Activated CD4-positive, alpha-beta T cell treated with anti-CD3 and anti-CD28 coated beads, Interleukin-2, amount 10 ng/mL, durations not matched to agents 7 days and 5 days (primary cell): ENCODE measurements at regions not wholly inside any gene's neighbourhood (a gene's known extent, or its start where the extent isn't known, plus 50 kb on each side); places are given as distances from the start of the nearest gene placed in this dataset.
"Not testable (repeated sequence)": the region's sequence is repeated elsewhere in the genome, so short reads cannot be mapped to it uniquely, and the experiment has no call there.

Experiments
- CTCF ChIA-PET: fragments of 350-600 bp; sonication (Branson Sonifier 250); formaldehyde crosslinking; loops from one replicate; lab custom pipeline; 2021; ENCODE audit warnings: antibody characterized with exemption; lab: Charles Lee
- POLR2A ChIA-PET: fragments of 350-600 bp; sonication (Branson Sonifier 250); formaldehyde crosslinking; loops from one replicate; lab custom pipeline; 2021; ENCODE audit warnings: antibody characterized with exemption; lab: Charles Lee
- DNase-seq: peaks from one replicate; pipeline ENCODE4 v3.0.0-alpha.2; 2020
- H3K27ac Mint-ChIP-seq: one replicate; pipeline ENCODE4 v1.8.0; 2021; ENCODE audit warnings: mild to moderate bottlenecking, moderate library complexity, mixed read lengths
- H3K27me3 Mint-ChIP-seq: one replicate; pipeline ENCODE4 v1.8.0; 2021; ENCODE audit warnings: mixed read lengths
- H3K36me3 Mint-ChIP-seq: one replicate; pipeline ENCODE4 v1.8.0; 2021; ENCODE audit warnings: low read depth, mixed read lengths
- H3K4me1 Mint-ChIP-seq: one replicate; pipeline ENCODE4 v1.8.0; 2021; ENCODE audit warnings: mixed read lengths
- H3K4me3 Mint-ChIP-seq: one replicate; pipeline ENCODE4 v1.8.0; 2021; ENCODE audit warnings: mild to moderate bottlenecking, moderate library complexity, mixed read lengths
- H3K9me3 Mint-ChIP-seq: one replicate; pipeline ENCODE4 v1.8.0; 2021; ENCODE audit warnings: mixed read lengths

- ChIA-PET POLR2A (interaction anchor here (0.7 kb wide), 1 partner anchor 186 kb away, joined by 4 read pairs; no protein-coding TSS in a partner anchor), CTCF (no interaction called here)
- Mint-ChIP-seq H3K27me3 (peaks cover 22% of the 10 kb centered on the region), H3K4me1 (no peaks in the 10 kb centered on the region), H3K4me3 (no peak overlapping the region), H3K27ac (no peak overlapping the region), H3K9me3 (no peaks in the 10 kb centered on the region), H3K36me3 (no peaks in the 10 kb centered on the region)
- DNase-seq: no peak
These were observed 407.0 kb downstream of the MED13L start for GRCh38 chr12:115870510-115870909.

DNA sequence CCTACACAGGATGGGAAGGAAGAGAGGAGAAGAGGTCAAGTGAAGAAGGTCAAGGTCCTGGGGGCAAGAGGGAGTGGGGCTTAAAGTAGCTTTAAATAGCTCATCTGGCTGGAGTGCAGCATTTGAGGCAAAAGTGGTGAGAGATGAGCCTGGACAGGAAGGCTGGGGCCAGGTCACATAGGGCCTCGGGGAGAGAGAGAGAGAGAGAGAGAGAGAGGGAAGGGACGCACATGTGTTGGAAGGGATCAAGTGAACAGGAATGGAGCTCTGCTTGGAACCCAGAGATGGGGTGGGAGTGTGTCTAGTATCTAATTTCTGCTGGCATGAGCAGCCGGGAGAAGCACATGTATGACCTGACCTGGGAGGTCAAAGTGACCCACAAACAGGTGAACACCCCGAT lies 407.5 kb downstream of the MED13L start:
- Mint-ChIP-seq H3K27me3 (peaks cover 22% of the 10 kb centered on the region), H3K36me3 (no peaks in the 10 kb centered on the region), H3K4me3 (no peak overlapping the region), H3K9me3 (no peaks in the 10 kb centered on the region), H3K4me1 (no peaks in the 10 kb centered on the region), H3K27ac (no peak overlapping the region)
- ChIA-PET CTCF (no interaction called here), POLR2A (interaction anchor here (0.7 kb wide), 1 partner anchor 186 kb away, joined by 4 read pairs; no protein-coding TSS in a partner anchor)
- no peak for DNase-seq

DNA sequence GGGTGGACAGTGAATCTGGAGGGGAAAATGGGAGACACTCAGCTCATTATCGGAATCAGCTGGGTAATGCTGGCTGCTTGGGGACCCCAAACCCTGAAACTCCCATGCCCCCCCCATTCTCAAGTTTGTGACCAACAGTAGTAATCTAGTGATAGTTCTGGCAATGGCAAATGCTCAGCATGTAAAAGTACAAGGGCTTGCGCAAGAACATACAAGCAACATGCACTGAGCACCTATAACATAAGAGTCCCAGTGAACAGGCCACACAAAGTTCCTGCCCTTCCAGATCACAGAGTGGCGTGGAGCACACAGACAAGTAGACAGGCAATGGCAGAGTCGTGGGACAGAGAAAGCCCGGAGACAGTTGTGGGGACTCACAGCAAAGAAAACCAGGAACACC lies 407.9 kb downstream of the MED13L start:
- POLR2A ChIA-PET: no interaction called here
- CTCF ChIA-PET: no interaction called here
- no peak overlapping the region for H3K27ac Mint-ChIP-seq
- no peaks in the 10 kb centered on the region for H3K36me3 Mint-ChIP-seq
- H3K4me3 Mint-ChIP-seq: no peak overlapping the region
- no peaks in the 10 kb centered on the region for H3K9me3 Mint-ChIP-seq
- no peaks in the 10 kb centered on the region for H3K4me1 Mint-ChIP-seq
- peaks cover 19% of the 10 kb centered on the region for H3K27me3 Mint-ChIP-seq
- no peak for DNase-seq

DNA sequence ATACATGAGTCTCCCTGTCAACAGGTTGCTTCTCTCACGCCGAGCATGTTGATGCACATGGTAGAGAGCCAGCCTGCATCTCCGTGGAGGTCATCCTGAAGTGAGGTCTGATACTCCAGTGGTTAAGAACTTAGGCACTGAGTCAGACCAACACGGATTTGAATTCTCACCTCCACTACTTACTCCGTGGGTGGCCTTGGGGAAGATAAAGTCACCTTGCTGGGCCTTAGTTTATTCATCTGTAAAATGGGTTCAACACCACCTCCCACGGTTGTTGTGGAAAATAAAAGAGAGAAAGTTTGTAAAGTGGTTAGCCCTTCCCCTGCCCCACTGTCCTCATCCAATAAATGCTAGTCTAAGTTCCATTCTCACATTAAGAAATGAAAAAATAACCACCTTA lies 408.9 kb downstream of the MED13L start:
- Mint-ChIP-seq H3K36me3 (no peaks in the 10 kb centered on the region), H3K9me3 (no peaks in the 10 kb centered on the region), H3K27me3 (peaks cover 16% of the 10 kb centered on the region), H3K4me1 (no peaks in the 10 kb centered on the region), H3K4me3 (no peak overlapping the region), H3K27ac (no peak overlapping the region)
- POLR2A ChIA-PET: interaction anchor here (0.5 kb wide), 1 partner anchor 16 kb away, joined by 3 read pairs; no protein-coding TSS in a partner anchor
- CTCF ChIA-PET: no interaction called here
- DNase-seq: no peak

GRCh38 chr12:115867854-115868253 lies 409.6 kb downstream of the MED13L start:
- Mint-ChIP-seq H3K36me3 (no peaks in the 10 kb centered on the region), H3K4me3 (no peak overlapping the region), H3K4me1 (no peaks in the 10 kb centered on the region), H3K27ac (no peak overlapping the region), H3K9me3 (no peaks in the 10 kb centered on the region), H3K27me3 (peaks cover 10% of the 10 kb centered on the region)
- ChIA-PET POLR2A (no interaction called here), CTCF (no interaction called here)
- DNase-seq: no peak

- no peak for DNase-seq
- POLR2A ChIA-PET: no interaction called here
- Mint-ChIP-seq H3K27me3 (peaks cover 8% of the 10 kb centered on the region), H3K9me3 (no peaks in the 10 kb centered on the region), H3K36me3 (no peaks in the 10 kb centered on the region), H3K4me1 (no peaks in the 10 kb centered on the region), H3K4me3 (no peak overlapping the region), H3K27ac (no peak overlapping the region)
- CTCF ChIA-PET: no interaction called here
These were observed 410.5 kb downstream of the MED13L start for GRCh38 chr12:115866909-115867525.

DNA sequence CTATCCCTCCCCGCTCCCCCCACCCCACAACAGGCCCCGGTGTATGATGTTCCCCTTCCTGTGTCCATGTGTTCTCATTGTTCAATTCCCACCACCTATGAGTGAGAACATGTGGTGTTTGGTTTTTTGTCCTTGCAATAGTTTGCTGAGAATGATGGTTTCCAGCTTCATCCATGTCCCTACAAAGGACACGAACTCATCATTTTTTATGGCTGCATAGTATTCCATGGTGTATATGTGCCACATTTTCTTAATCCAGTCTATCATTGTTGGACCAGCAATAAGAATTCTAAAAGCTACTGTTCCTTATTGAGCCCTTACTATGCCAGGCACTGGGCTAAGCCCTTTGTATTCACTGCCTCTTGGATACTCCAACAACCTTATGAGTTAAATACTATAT lies 411.2 kb downstream of the MED13L start:
- H3K36me3 Mint-ChIP-seq, H3K4me3 Mint-ChIP-seq, H3K9me3 Mint-ChIP-seq, H3K4me1 Mint-ChIP-seq, DNase-seq, CTCF ChIA-PET, H3K27me3 Mint-ChIP-seq, H3K27ac Mint-ChIP-seq: not testable (repeated sequence)
- POLR2A ChIA-PET: interaction anchor here (0.5 kb wide), 1 partner anchor 60 kb away, joined by 3 read pairs; no protein-coding TSS in a partner anchor

GRCh38 chr12:115864396-115864795 lies 413.1 kb downstream of the MED13L start:
- Mint-ChIP-seq H3K27me3 (peaks cover 6% of the 10 kb centered on the region), H3K36me3 (no peaks in the 10 kb centered on the region), H3K9me3 (no peaks in the 10 kb centered on the region), H3K4me1 (no peaks in the 10 kb centered on the region), H3K4me3 (no peak overlapping the region), H3K27ac (no peak overlapping the region)
- ChIA-PET CTCF (no interaction called here), POLR2A (no interaction called here)
- DNase-seq: no peak

- Mint-ChIP-seq H3K27me3 (peaks cover 6% of the 10 kb centered on the region), H3K9me3 (no peaks in the 10 kb centered on the region), H3K4me3 (no peak overlapping the region), H3K27ac (no peak overlapping the region), H3K4me1 (no peaks in the 10 kb centered on the region), H3K36me3 (no peaks in the 10 kb centered on the region)
- ChIA-PET POLR2A (no interaction called here), CTCF (no interaction called here)
- no peak for DNase-seq
These were observed 416.9 kb downstream of the MED13L start for GRCh38 chr12:115860619-115861018.

DNA sequence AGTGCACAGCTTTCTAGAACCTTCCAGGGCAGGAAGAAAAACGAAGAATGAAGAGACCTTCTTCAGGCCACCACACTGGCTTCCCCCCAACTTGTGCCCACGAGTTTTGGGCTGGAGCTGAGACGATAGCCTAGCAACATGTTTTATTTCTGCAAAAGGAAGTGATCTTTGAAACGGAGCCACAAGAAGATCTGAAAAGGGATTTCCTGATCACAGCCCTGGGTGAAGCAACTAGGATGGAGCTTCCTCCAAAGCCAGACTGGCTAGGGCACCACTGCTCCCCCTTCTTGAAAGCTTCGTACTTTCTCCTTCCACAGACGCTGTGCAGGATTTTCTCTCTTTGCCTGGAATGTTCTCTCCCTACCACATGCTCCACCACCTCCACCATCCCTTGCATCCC lies 418.3 kb downstream of the MED13L start:
- H3K27me3 Mint-ChIP-seq: peaks cover 4% of the 10 kb centered on the region
- no peak overlapping the region for H3K27ac Mint-ChIP-seq
- no peaks in the 10 kb centered on the region for H3K36me3 Mint-ChIP-seq
- CTCF ChIA-PET: no interaction called here
- DNase-seq: no peak
- no peaks in the 10 kb centered on the region for H3K4me1 Mint-ChIP-seq
- H3K4me3 Mint-ChIP-seq: no peak overlapping the region
- no peaks in the 10 kb centered on the region for H3K9me3 Mint-ChIP-seq
- POLR2A ChIA-PET: no interaction called here

DNA sequence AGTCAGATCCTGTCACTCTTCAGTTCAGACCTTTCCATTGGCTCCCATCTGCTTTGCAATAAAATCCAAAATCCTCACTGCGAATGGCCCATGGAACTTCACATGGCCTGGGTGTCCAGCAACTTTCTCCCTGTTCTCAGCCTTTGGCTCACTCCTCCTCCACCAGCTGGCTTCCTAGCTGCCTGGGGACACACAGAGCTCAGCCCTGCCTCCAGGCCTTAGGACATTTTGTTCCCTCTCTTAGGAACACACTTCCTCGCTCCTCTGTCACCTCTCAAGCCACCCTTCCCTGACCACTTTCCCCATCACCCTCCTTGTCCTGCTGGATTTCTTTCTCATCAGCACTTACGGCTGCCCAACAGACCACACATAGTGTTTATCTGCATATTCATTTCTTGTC lies 419.6 kb downstream of the MED13L start:
- Mint-ChIP-seq H3K4me3 (no peak overlapping the region), H3K27ac (no peak overlapping the region), H3K27me3 (peaks cover 4% of the 10 kb centered on the region), H3K36me3 (no peaks in the 10 kb centered on the region), H3K4me1 (no peaks in the 10 kb centered on the region), H3K9me3 (no peaks in the 10 kb centered on the region)
- DNase-seq: no peak
- ChIA-PET POLR2A (no interaction called here), CTCF (no interaction called here)

DNA sequence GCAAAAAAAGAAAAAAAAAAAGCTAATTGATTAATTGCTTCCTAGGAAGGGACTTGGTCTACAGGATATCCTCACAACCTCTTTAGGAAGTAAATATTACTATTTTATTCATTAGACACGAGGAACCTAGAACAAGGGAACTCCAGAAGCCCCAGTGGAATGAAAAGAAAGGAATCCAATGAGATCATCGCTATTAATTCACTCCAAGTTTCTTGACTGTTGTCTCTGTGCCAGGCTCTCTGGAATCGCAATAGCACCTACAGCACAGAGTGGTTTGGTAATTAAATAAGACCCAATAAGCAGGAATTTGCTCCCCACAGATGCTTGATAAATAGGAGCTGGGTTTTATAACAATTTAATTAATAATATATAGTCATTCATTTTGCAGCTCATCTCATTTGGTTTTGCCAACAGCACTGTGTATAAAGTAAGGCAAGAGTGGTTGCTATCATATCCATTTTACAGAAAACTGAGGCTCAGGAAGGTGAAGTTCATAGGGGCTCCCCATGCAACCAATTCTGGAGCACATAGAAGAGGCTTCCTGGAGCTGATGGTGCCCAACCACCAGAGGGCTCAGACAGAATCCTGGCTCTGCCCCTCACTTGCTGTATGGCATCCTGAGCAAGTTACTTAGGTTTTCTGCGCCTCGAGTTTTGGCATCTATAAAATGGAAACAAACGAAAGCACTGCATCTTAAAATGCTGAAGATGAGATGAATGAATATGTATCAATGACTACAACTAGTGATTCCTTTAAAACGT lies 420.2 kb downstream of the MED13L start:
- no peak overlapping the region for H3K27ac Mint-ChIP-seq
- DNase-seq: no peak
- peaks cover 4% of the 10 kb centered on the region for H3K27me3 Mint-ChIP-seq
- H3K4me1 Mint-ChIP-seq: no peaks in the 10 kb centered on the region
- no peaks in the 10 kb centered on the region for H3K9me3 Mint-ChIP-seq
- no peaks in the 10 kb centered on the region for H3K36me3 Mint-ChIP-seq
- ChIA-PET POLR2A (no interaction called here), CTCF (no interaction called here)
- H3K4me3 Mint-ChIP-seq: no peak overlapping the region

GRCh38 chr12:115852054-115852453 lies 425.4 kb downstream of the MED13L start:
- POLR2A ChIA-PET: no interaction called here
- no peak for DNase-seq

More at GRCh38 chr12:115852054-115852453, 425.4 kb downstream of the MED13L start:
- H3K4me3 Mint-ChIP-seq: no peak overlapping the region
- no peak overlapping the region for H3K27ac Mint-ChIP-seq
- CTCF ChIA-PET: no interaction called here
- no peaks in the 10 kb centered on the region for H3K36me3 Mint-ChIP-seq
- no peaks in the 10 kb centered on the region for H3K27me3 Mint-ChIP-seq
- H3K4me1 Mint-ChIP-seq: no peaks in the 10 kb centered on the region
- H3K9me3 Mint-ChIP-seq: no peaks in the 10 kb centered on the region
